Endothelial cell of umbilical vein (primary cell): ENCODE measurements at regions not wholly inside any gene's neighbourhood (a gene's known extent, or its start where the extent isn't known, plus 50 kb on each side); places are given as distances from the start of the nearest gene placed in this dataset.

Source experiments
- BruUV-seq: library from RNA; stranded (reverse); fragments of 400-500 nt; replicated peaks from 2 replicates; lab custom pipeline; 2021; lab: Mats Ljungman, UMichigan
- CTCF ChIA-PET: fragments of 300-600, 350-600 bp; sonication (Branson Sonifier 250); formaldehyde crosslinking; loops from one replicate; lab custom pipeline; 2021; ENCODE audit warnings: antibody characterized with exemption, inconsistent platforms; lab: Charles Lee
- POLR2A ChIA-PET: fragments of 300-600, 350-600 bp; sonication (Branson Sonifier 250); formaldehyde crosslinking; loops from one replicate; lab custom pipeline; 2021; ENCODE audit warnings: antibody characterized with exemption, inconsistent platforms; lab: Charles Lee
- DNase-seq: peaks from one replicate; pipeline ENCODE4 v3.0.0-alpha.2; 2011; ENCODE audit warnings: low read depth, low spot score
- FAIRE-seq: peaks from 2 replicates; lab custom pipeline; 2011; peaks lifted over from hg19 to GRCh38; lab: Jason Lieb, UNC
- H2AFZ ChIP-seq: 2 replicates; pipeline ENCODE4 v1.6.0; 2012; ENCODE audit warnings: low read depth, low read length, control low read depth, inconsistent platforms
- H3K27ac ChIP-seq: 2 replicates; pipeline ENCODE4 v1.5.1; 2011; ENCODE audit warnings: low read depth, mild to moderate bottlenecking, control low read depth, low read length, moderate library complexity; ENCODE audit not compliant: insufficient read depth
- H3K27me3 ChIP-seq, 2 experiments: 2 replicates each; pipeline versions ENCODE4 v1.6.0 to v1.6.1; 2011; ENCODE audit warnings: low read length in 2 of 2, mixed read lengths in 1 of 2; ENCODE audit not compliant: control insufficient read depth in 2 of 2, insufficient read depth in 2 of 2
- H3K36me3 ChIP-seq, 2 experiments: 2 replicates in 1 of 2; 3 replicates in 1 of 2; pipeline ENCODE4 v1.5.1; 2011; ENCODE audit warnings: low read length in 2 of 2, mild to moderate bottlenecking in 1 of 2, moderate library complexity in 1 of 2; ENCODE audit not compliant: control insufficient read depth in 2 of 2, insufficient read depth in 2 of 2; ENCODE audit errors: extremely low read depth in 1 of 2
- H3K4me1 ChIP-seq: 3 replicates; pipeline ENCODE4 v1.5.1; 2011; ENCODE audit warnings: mild to moderate bottlenecking, low read length; ENCODE audit not compliant: control insufficient read depth, insufficient read depth; ENCODE audit errors: extremely low read depth
- H3K4me2 ChIP-seq: 2 replicates; pipeline ENCODE4 v1.6.1; 2011; ENCODE audit warnings: low read length, control low read depth, mixed read lengths; ENCODE audit not compliant: insufficient read depth
- H3K4me3 ChIP-seq, 3 experiments: fragments of 200-600 bp in 1 of 3; sonication (generic), shearing (Covaris generic) in 1 of 3; replicated peaks in 1 of 3; 2 replicates each; pipeline ENCODE4 v1.5.1; 2011 to 2016; ENCODE audit warnings: control low read depth in 3 of 3, low read length in 3 of 3, mild to moderate bottlenecking in 2 of 3, inconsistent platforms in 1 of 3, low read depth in 1 of 3, moderate library complexity in 1 of 3; ENCODE audit not compliant: insufficient read depth in 1 of 3
- H3K79me2 ChIP-seq: 2 replicates; pipeline ENCODE4 v1.6.0; 2012; ENCODE audit warnings: low read length, inconsistent platforms; ENCODE audit not compliant: control insufficient read depth, insufficient read depth
- H3K9ac ChIP-seq: replicated peaks from 2 replicates; pipeline ENCODE3; 2011; ENCODE audit warnings: low read length, control low read depth; ENCODE audit not compliant: insufficient read depth; ENCODE audit errors: extremely low read depth
- H3K9me1 ChIP-seq: replicated peaks from 3 replicates; pipeline ENCODE4 v1.6.0; 2011; ENCODE audit warnings: mild to moderate bottlenecking, low read length; ENCODE audit not compliant: control insufficient read depth, insufficient read depth; ENCODE audit errors: extremely low read depth
- H3K9me3 ChIP-seq: replicated peaks from 2 replicates; pipeline ENCODE4 v1.5.1; 2012; ENCODE audit warnings: low read length, inconsistent platforms; ENCODE audit not compliant: control insufficient read depth, insufficient read depth
- H4K20me1 ChIP-seq: replicated peaks from 2 replicates; pipeline ENCODE3; 2011; ENCODE audit warnings: mild to moderate bottlenecking, low read length; ENCODE audit not compliant: control insufficient read depth, insufficient read depth; ENCODE audit errors: extremely low read depth
- CTCF ChIP-seq, 2 donors: IDR thresholded peaks; 1 replicate in 1 of 2; 2 replicates in 1 of 2; pipeline ENCODE4 v1.5.1; 2011; ENCODE audit warnings: low read length in 2 of 2, mild to moderate bottlenecking in 2 of 2, moderate library complexity in 2 of 2, control low read depth in 1 of 2, inconsistent platforms in 1 of 2, low read depth in 1 of 2; ENCODE audit not compliant: insufficient read depth in 1 of 2; ENCODE audit errors: extremely low read depth in 1 of 2
- EZH2 ChIP-seq: IDR thresholded peaks from 2 replicates; pipeline ENCODE4 v1.6.1; 2012; ENCODE audit warnings: borderline replicate concordance, low read depth, mild to moderate bottlenecking, moderate library complexity, low read length, inconsistent platforms; ENCODE audit not compliant: severe bottlenecking
- FOS ChIP-seq: IDR thresholded peaks from 2 replicates; pipeline ENCODE4 v1.6.1; 2011; ENCODE audit warnings: mild to moderate bottlenecking, low read length, moderate library complexity, borderline replicate concordance; ENCODE audit not compliant: insufficient read depth
- GATA2 ChIP-seq: IDR thresholded peaks from 2 replicates; pipeline ENCODE4 v1.7.0; 2011; ENCODE audit warnings: low read depth, mild to moderate bottlenecking, moderate library complexity, mixed read lengths, low read length; ENCODE audit not compliant: insufficient read length, insufficient read depth
- MAX ChIP-seq: IDR thresholded peaks from 2 replicates; pipeline ENCODE4 v1.6.1; 2011; ENCODE audit not compliant: insufficient read depth, insufficient read length
- MYC ChIP-seq: IDR thresholded peaks from one replicate; pipeline ENCODE4 v1.6.1; 2011; ENCODE audit warnings: mild to moderate bottlenecking, low read depth, low read length
- POLR2A ChIP-seq: IDR thresholded peaks from 2 replicates; pipeline ENCODE4 v1.6.1; 2012; ENCODE audit warnings: low read depth, mild to moderate bottlenecking, control low read depth, low read length
- POLR2AphosphoS5 ChIP-seq: IDR thresholded peaks from 2 replicates; pipeline ENCODE4 v1.6.1; 2012; ENCODE audit warnings: low read depth, mild to moderate bottlenecking, control low read depth, low read length, moderate library complexity; ENCODE audit not compliant: insufficient read depth
- dilution Hi-C: fragments of 300-500 bp; cut with MboI; formaldehyde crosslinking; loops from one replicate; pipeline ENCODE4 v1.15.0; 2019; ENCODE audit warnings: low sequenced_read_pairs; ENCODE audit not compliant: extremely low pct_ligation_motif_present
- intact Hi-C: fragments of 100-400 bp; cut with micrococcal nuclease; formaldehyde crosslinking; loops from one replicate; pipeline ENCODE4 v1.10.0; 2022

- no peak overlapping the region for H2AFZ ChIP-seq
- no peaks in the 10 kb centered on the region for H4K20me1 ChIP-seq
- ChIA-PET POLR2A (no interaction called here), CTCF (interaction anchor here (0.6 to 1.1 kb wide), 2 partner anchors 13 to 137 kb away, joined by 3 to 5 read pairs; no protein-coding TSS in a partner anchor)
- intact Hi-C loops (no loop called here), dilution Hi-C loops (no loop called here)
- FAIRE-seq, result no peak
- no peaks in the 10 kb centered on the region for H3K9me3 ChIP-seq
- TF ChIP-seq POLR2A (no peak), MAX (no peak), POLR2AphosphoS5 (no peak), GATA2 (no peak), EZH2 (no peak)
- H3K4me2 ChIP-seq, result no peak overlapping the region
- H3K4me1 ChIP-seq, result no peaks in the 10 kb centered on the region
- H3K27me3 ChIP-seq, result peaks cover 4% of the 10 kb centered on the region in 2 experiments
- no peak overlapping the region for H3K4me3 ChIP-seq
- no peak overlapping the region for H3K27ac ChIP-seq
- BruUV-seq, result no TSS peak
- DNase-seq, result no peak
- H3K36me3 ChIP-seq, result no peaks in the 10 kb centered on the region
- H3K9ac ChIP-seq, result no peak overlapping the region
- no peaks in the 10 kb centered on the region for H3K9me1 ChIP-seq
- H3K79me2 ChIP-seq, result no peaks in the 10 kb centered on the region
Measured at GRCh38 chr11:32188785-32189184, 97.9 kb downstream of the RCN1 start.

GRCh38 chr11:32196137-32196536 is 105.3 kb downstream of the RCN1 start:
- H3K4me1 ChIP-seq, result no peaks in the 10 kb centered on the region
- FAIRE-seq (no peak), DNase-seq (no peak)
- no peaks in the 10 kb centered on the region for H3K36me3 ChIP-seq
- dilution Hi-C loops, result no loop called here
- H4K20me1 ChIP-seq, result no peaks in the 10 kb centered on the region
- H3K79me2 ChIP-seq, result no peaks in the 10 kb centered on the region
- intact Hi-C loops, result no loop called here
- H3K4me2 ChIP-seq, result no peak overlapping the region
- no peak overlapping the region for H2AFZ ChIP-seq
- ChIA-PET POLR2A (no interaction called here), CTCF (interaction anchor here (1.1 kb wide), 1 partner anchor 20 kb away, joined by 3 read pairs; no protein-coding TSS in a partner anchor)
- H3K27me3 ChIP-seq, result peaks cover 0 to 2% of the 10 kb centered on the region in 2 experiments
- H3K4me3 ChIP-seq, result no peak overlapping the region
- H3K9me3 ChIP-seq, result no peaks in the 10 kb centered on the region
- no peaks in the 10 kb centered on the region for H3K9me1 ChIP-seq
- H3K27ac ChIP-seq, result no peak overlapping the region
- TF ChIP-seq FOS, result no peak
- TF ChIP-seq EZH2, result no peak
- no peak for TF ChIP-seq GATA2
- no peak for TF ChIP-seq MYC
- no peak for TF ChIP-seq CTCF (IDR thresholded peaks at IDR 0.05; ENCODE audit: extremely low read depth in 1 of 2, insufficient read depth in 1 of 2, low read depth in 1 of 2, low read length in 2 of 2)
- no peak for TF ChIP-seq MAX
- no peak for TF ChIP-seq POLR2A
- no peak for TF ChIP-seq POLR2AphosphoS5
- no TSS peak for BruUV-seq
- H3K9ac ChIP-seq, result no peak overlapping the region
